HepG2 (cell line): ENCODE measurements at regions not wholly inside any gene's neighbourhood (a gene's known extent, or its start where the extent isn't known, plus 50 kb on each side); places are given as distances from the start of the nearest gene placed in this dataset.
A peak's percentile ranks its signal among the peaks of the same experiment; 100 is the strongest.

Experiments used
- ATAC-seq: fragments of 200-7000 bp; cut with Tn5 transposase; 3 replicates; pipeline ENCODE4 v1.9.1; 2020; ENCODE audit warnings: mild to moderate bottlenecking, moderate library complexity
- BruUV-seq: library from RNA; stranded (reverse); fragments of 400-500 nt; replicated peaks from 2 replicates; lab custom pipeline; 2021; lab: Mats Ljungman, UMichigan
- CTCF ChIA-PET: fragments of 300-600 bp; formaldehyde crosslinking; extraction: SDS; loops from one replicate; lab custom pipeline; 2021; ENCODE audit warnings: low total read pairs, inconsistent platforms, low intra/inter-chr PET ratio; lab: Yijun Ruan, JAX
- POLR2A ChIA-PET: fragments of 350-600 bp; sonication (Branson Sonifier 250); formaldehyde crosslinking; loops from one replicate; lab custom pipeline; 2020; ENCODE audit warnings: antibody characterized with exemption, inconsistent platforms; lab: Yijun Ruan, JAX
- DNase-seq: peaks from one replicate; pipeline ENCODE4 v3.0.0-alpha.2; 2015; ENCODE audit warnings: low spot score
- FAIRE-seq: peaks from 3 replicates; lab custom pipeline; 2011; peaks lifted over from hg19 to GRCh38; lab: Jason Lieb, UNC
- H2AFZ ChIP-seq: one replicate; pipeline ENCODE4 v1.6.1; 2011; ENCODE audit warnings: low read length, inconsistent platforms
- H3K27ac ChIP-seq: fragments of 300-600 bp; 3 replicates; pipeline ENCODE4 v1.8.0; 2011; ENCODE audit warnings: mixed run types, mild to moderate bottlenecking, mixed read lengths, low read length, inconsistent platforms; ENCODE audit not compliant: insufficient read depth; ENCODE audit errors: extremely low read length
- H3K27me3 ChIP-seq, 2 experiments: fragments of 200-600 bp in 1 of 2; 2 replicates in 1 of 2; 3 replicates in 1 of 2; pipeline versions ENCODE4 v1.6.0 to v1.8.0; 2011; ENCODE audit warnings: low read length in 2 of 2, mild to moderate bottlenecking in 2 of 2, moderate library complexity in 2 of 2, inconsistent platforms in 1 of 2; ENCODE audit not compliant: insufficient read depth in 2 of 2, control insufficient read depth in 1 of 2
- H3K36me3 ChIP-seq, 2 experiments: fragments of 200-600 bp in 1 of 2; replicated peaks in 1 of 2; 2 replicates in 1 of 2; 3 replicates in 1 of 2; pipeline versions ENCODE4 v1.5.1 to v1.8.0; 2011; ENCODE audit warnings: low read length in 2 of 2, inconsistent platforms in 1 of 2; ENCODE audit not compliant: insufficient read depth in 2 of 2, control insufficient read depth in 1 of 2
- H3K4me1 ChIP-seq: 2 replicates; pipeline ENCODE4 v1.5.1; 2012; ENCODE audit warnings: low read length, inconsistent platforms; ENCODE audit not compliant: insufficient read depth
- H3K4me2 ChIP-seq: 2 replicates; pipeline ENCODE4 v1.6.0; 2011; ENCODE audit warnings: low read depth, low read length, inconsistent platforms
- H3K4me3 ChIP-seq, 3 experiments: fragments of 200-600 bp in 1 of 3; sonication (generic), shearing (Covaris generic) in 1 of 3; replicated peaks in 1 of 3; 2 replicates each; pipeline ENCODE4 v1.5.1; 2011 to 2016; ENCODE audit warnings: low read length in 3 of 3, inconsistent platforms in 2 of 3, low read depth in 2 of 3, mild to moderate bottlenecking in 2 of 3, control low read depth in 1 of 3, mixed read lengths in 1 of 3; ENCODE audit not compliant: insufficient read depth in 1 of 3
- H3K79me2 ChIP-seq: one replicate; pipeline ENCODE4 v1.6.1; 2011; ENCODE audit warnings: low read length, inconsistent platforms; ENCODE audit not compliant: insufficient read depth
- H3K9ac ChIP-seq: 2 replicates; pipeline ENCODE4 v1.6.0; 2011; ENCODE audit warnings: mild to moderate bottlenecking, low read depth, low read length, inconsistent platforms; ENCODE audit not compliant: insufficient read depth
- H3K9me3 ChIP-seq: 2 replicates; pipeline ENCODE4 v1.5.1; 2012; ENCODE audit warnings: mild to moderate bottlenecking, low read length
- H4K20me1 ChIP-seq: 2 replicates; pipeline ENCODE4 v1.6.0; 2011; ENCODE audit warnings: inconsistent platforms, mild to moderate bottlenecking, low read length, moderate library complexity; ENCODE audit not compliant: insufficient read depth
- AFF4 ChIP-seq: sonication (generic); formaldehyde crosslinking; IDR thresholded peaks from 2 replicates; pipeline ENCODE4 v1.4.0; 2020; ENCODE audit warnings: missing genetic modification reagents
- ATAD3A ChIP-seq: sonication (generic); formaldehyde crosslinking; IDR thresholded peaks from 2 replicates; pipeline ENCODE4 v1.4.0; 2020; ENCODE audit warnings: missing genetic modification reagents
- HDAC2 ChIP-seq: sonication (generic); formaldehyde crosslinking; IDR thresholded peaks from 2 replicates; pipeline ENCODE4 v1.4.0; 2020; ENCODE audit warnings: missing genetic modification reagents
- IKZF1 ChIP-seq: fragments of 450-650 bp; IDR thresholded peaks from 2 replicates; pipeline ENCODE4 v1.7.1; 2016
- IRF2 ChIP-seq: IDR thresholded peaks from 2 replicates; pipeline ENCODE4 v1.6.1; 2018; ENCODE audit warnings: missing genetic modification reagents, missing compliant biosample characterization
- NFKBIZ ChIP-seq: IDR thresholded peaks from 2 replicates; pipeline ENCODE4 v1.6.1; 2018; ENCODE audit warnings: missing genetic modification reagents, missing compliant biosample characterization
- NR2F6 ChIP-seq, 2 experiments: IDR thresholded peaks; 2 replicates each; pipeline ENCODE4 v1.6.1; 2016; ENCODE audit warnings: antibody characterized with exemption in 1 of 2, mild to moderate bottlenecking in 1 of 2
- ZBTB7A ChIP-seq: sonication (generic); formaldehyde crosslinking; IDR thresholded peaks from 2 replicates; pipeline ENCODE4 v1.8.0; 2022; ENCODE audit warnings: mild to moderate bottlenecking, missing genetic modification reagents
- ZBTB8A ChIP-seq: sonication (generic); formaldehyde crosslinking; IDR thresholded peaks from 2 replicates; pipeline ENCODE4 v1.4.0; 2020; ENCODE audit warnings: mild to moderate bottlenecking, low read depth, missing genetic modification reagents, borderline replicate concordance
- ZNF670 ChIP-seq: sonication (generic); formaldehyde crosslinking; IDR thresholded peaks from 2 replicates; pipeline ENCODE4 v1.8.0; 2022; ENCODE audit warnings: mild to moderate bottlenecking, missing genetic modification reagents, borderline replicate concordance
- ZNF710 ChIP-seq: sonication (generic); formaldehyde crosslinking; IDR thresholded peaks from 2 replicates; pipeline ENCODE4 v1.5.0; 2020; ENCODE audit warnings: mild to moderate bottlenecking, missing genetic modification reagents, borderline replicate concordance
- WGBS: methylation state at CpG from one replicate; pipeline ENCODE4 v1.1.6; 2017; ENCODE audit warnings: low lambda C conversion rate; 5-methylcytosine and 5-hydroxymethylcytosine counted together
- in situ Hi-C: cut with HindIII; loops from 2 replicates; pipeline ENCODE4 v1.10.0; 2017; ENCODE audit warnings: low pct_unique_long_range_greater_than_20kb; ENCODE audit not compliant: extremely low pct_ligation_motif_present
- intact Hi-C: fragments of 100-400 bp; cut with micrococcal nuclease; formaldehyde crosslinking; loops from one replicate; pipeline ENCODE4 v1.10.0; 2022; ENCODE audit not compliant: unreplicated experiment
- TF ChIP-seq, protein P1 (sequence below): IDR thresholded peaks from 2 replicates; pipeline ENCODE4 v1.6.1; 2016; ENCODE audit warnings: low read depth, borderline replicate concordance

GRCh38 chr19:56966225-56966696, 125.7 kb upstream of the PEG3 start (continued):
- TF ChIP-seq ZNF670 (CRISPR knock-in tag): no peak

DNA sequence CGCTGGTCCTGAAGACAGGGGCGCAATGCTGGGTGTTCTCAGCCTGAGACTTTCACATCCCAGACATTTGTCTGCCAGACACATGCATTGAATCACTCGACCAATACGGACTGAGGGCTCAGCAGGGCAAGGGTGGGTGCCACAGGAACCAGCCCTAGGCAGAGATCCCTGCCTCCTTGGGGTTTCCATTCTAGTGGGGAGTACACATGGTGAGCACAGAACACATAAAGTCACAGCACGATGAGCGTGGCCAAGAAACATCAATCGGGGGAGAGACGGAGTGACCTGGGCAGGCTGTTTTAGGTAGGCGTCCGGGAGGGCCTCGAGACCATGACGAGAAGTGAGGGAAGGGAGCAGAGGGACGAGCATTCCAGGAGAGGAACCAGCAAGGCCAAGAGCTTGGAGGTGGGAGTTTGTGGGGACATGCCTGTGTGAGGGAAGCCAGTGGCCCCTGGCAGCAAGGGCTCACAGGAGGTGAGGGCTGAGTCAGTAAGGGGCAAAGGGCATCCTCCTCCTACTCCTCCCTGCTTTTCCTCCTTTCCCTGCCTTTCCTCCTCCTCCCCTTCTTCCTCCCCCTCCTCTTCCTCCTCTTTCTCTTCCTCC, 126.3 kb upstream of the PEG3 start:
- FAIRE-seq (peak; percentile 43), DNase-seq (no peak), ATAC-seq (peak; percentile 66)
- peak overlapping the region; percentile 81 for H3K27ac ChIP-seq
- no peaks in the 10 kb centered on the region for H3K9me3 ChIP-seq
- no peak overlapping the region; the same call in 1 of the 2 replicates for H3K9ac ChIP-seq
- ChIA-PET CTCF (no interaction called here), POLR2A (interaction anchor here (1.7 to 2.6 kb wide), 4 partner anchors 9 to 127 kb away, joined by 3 to 34 read pairs (median 7); no protein-coding TSS in a partner anchor)
- intact Hi-C loops (no loop called here), in situ Hi-C loops (no loop called here)
- no peaks in the 10 kb centered on the region for H4K20me1 ChIP-seq
- H3K4me1 ChIP-seq: peaks cover 98% of the 10 kb centered on the region
- no peak overlapping the region; a peak in 1 of 6 replicates for H3K4me3 ChIP-seq
- no peaks in the 10 kb centered on the region for H3K36me3 ChIP-seq
- no peaks in the 10 kb centered on the region for H3K79me2 ChIP-seq
- no peak overlapping the region for H2AFZ ChIP-seq
- no TSS peak for BruUV-seq
- WGBS: 77% methylated on average over 12 of the region's 13 CpGs
- H3K4me2 ChIP-seq: peak overlapping the region; percentile 18
- no peaks in the 10 kb centered on the region for H3K27me3 ChIP-seq
- TF ChIP-seq, protein P1, sequence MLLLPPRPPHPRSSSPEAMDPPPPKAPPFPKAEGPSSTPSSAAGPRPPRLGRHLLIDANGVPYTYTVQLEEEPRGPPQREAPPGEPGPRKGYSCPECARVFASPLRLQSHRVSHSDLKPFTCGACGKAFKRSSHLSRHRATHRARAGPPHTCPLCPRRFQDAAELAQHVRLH (CRISPR knock-in tag): no peak; the same call in 1 of the 2 replicates
- TF ChIP-seq IRF2 (CRISPR knock-in tag): no peak
- TF ChIP-seq ZBTB8A: no peak
- no peak for TF ChIP-seq ATAD3A (CRISPR knock-in tag)
- no peak for TF ChIP-seq ZBTB7A (CRISPR knock-in tag)
- TF ChIP-seq ZNF710 (CRISPR knock-in tag): peak; percentile 99
- TF ChIP-seq AFF4 (CRISPR knock-in tag): no peak
- 0 out of 2 replicates have a peak, but pooled peaks have one; percentile 7 for TF ChIP-seq HDAC2
- TF ChIP-seq IKZF1: no peak
- TF ChIP-seq NFKBIZ (CRISPR knock-in tag): no peak; the same call in 1 of the 2 replicates
- peak; percentile 46; the same call in 1 of the 2 replicates for TF ChIP-seq NR2F6 (IDR thresholded peaks at IDR 0.05)
- peak; percentile 85 for TF ChIP-seq NR2F6 (CRISPR knock-in tag; IDR thresholded peaks at IDR 0.05)
